Adrenal gland (tissue), 9 donors: ENCODE measurements at regions not wholly inside any gene's neighbourhood (a gene's known extent, or its start where the extent isn't known, plus 50 kb on each side); places are given as distances from the start of the nearest gene placed in this dataset.
"Not testable (repeated sequence)": the region's sequence is repeated elsewhere in the genome, so short reads cannot be mapped to it uniquely, and the experiment has no call there.

Experiments
- DNase-seq, 7 donors: peaks; one replicate each; pipeline ENCODE4 v3.0.0-alpha.2; 2019 to 2020
- H3K27ac ChIP-seq, 5 donors: fragments of 200-600 bp; sonication (generic) in 4 of 5; 1 replicate in 3 of 5; 2 replicates in 2 of 5; pipeline versions ENCODE4 v1.5.1 to v1.8.0; 2016 to 2020; ENCODE audit warnings: mild to moderate bottlenecking in 1 of 5
- H3K27me3 ChIP-seq: fragments of 200-600 bp; 2 replicates; pipeline ENCODE4 v1.8.0; 2021
- H3K36me3 ChIP-seq, 2 donors: fragments of 200-600 bp; replicated peaks in 1 of 2; 1 replicate in 1 of 2; 2 replicates in 1 of 2; pipeline versions ENCODE4 v1.5.1 to v1.8.0; 2018 to 2022
- H3K4me1 ChIP-seq, 2 donors: fragments of 200-600 bp; replicated peaks in 1 of 2; 1 replicate in 1 of 2; 2 replicates in 1 of 2; pipeline versions ENCODE4 v1.5.1 to v1.8.0; 2018 to 2021
- H3K4me3 ChIP-seq, 4 donors: fragments of 200-600 bp; sonication (generic) in 3 of 4; one replicate each; pipeline ENCODE4 v1.5.1; 2016 to 2018
- H3K9me3 ChIP-seq, 3 donors: fragments of 200-600 bp; sonication (generic) in 1 of 3; replicated peaks in 1 of 3; 1 replicate in 2 of 3; 2 replicates in 1 of 3; pipeline versions ENCODE4 v1.5.1 to v1.8.0; 2016 to 2021
- WGBS, 4 donors: extraction: QIAGEN DNeasy Blood & Tissue Kit in 2 of 4; methylation state at CpG; one replicate each; pipeline versions ENCODE4 v1.1.5 to v1.1.7; 2013 to 2017; 5-methylcytosine and 5-hydroxymethylcytosine counted together
- intact Hi-C, 2 donors: fragments of 100-400 bp; cut with DNase I; formaldehyde crosslinking; loops; one replicate each; pipeline versions ENCODE4 v1.14.1 to v1.15.0; 2022 to 2023
- TF ChIP-seq, protein P1 (sequence below), 6 experiments: fragments of 450-650 bp in 4 of 6; fragments of 200-600 bp in 2 of 6; sonication (generic) in 1 of 6; IDR thresholded peaks; 1 replicate in 5 of 6; 2 replicates in 1 of 6; pipeline versions ENCODE4 v1.5.1 to v1.8.0; 2016 to 2021; ENCODE audit warnings: antibody characterized with exemption in 6 of 6, mild to moderate bottlenecking in 2 of 6, moderate library complexity in 1 of 6
- donor health status: healthy with polysubstance abuse.
- donor health status: Bipolar disorder and iron deficiency.
- donor health status: DM: yes; HTN: yes; CAD: no.
- donor health status: DM: no; HTN: no; CAD: no.
- donor health status: DM: no; HTN: no; CAD: no.

DNA sequence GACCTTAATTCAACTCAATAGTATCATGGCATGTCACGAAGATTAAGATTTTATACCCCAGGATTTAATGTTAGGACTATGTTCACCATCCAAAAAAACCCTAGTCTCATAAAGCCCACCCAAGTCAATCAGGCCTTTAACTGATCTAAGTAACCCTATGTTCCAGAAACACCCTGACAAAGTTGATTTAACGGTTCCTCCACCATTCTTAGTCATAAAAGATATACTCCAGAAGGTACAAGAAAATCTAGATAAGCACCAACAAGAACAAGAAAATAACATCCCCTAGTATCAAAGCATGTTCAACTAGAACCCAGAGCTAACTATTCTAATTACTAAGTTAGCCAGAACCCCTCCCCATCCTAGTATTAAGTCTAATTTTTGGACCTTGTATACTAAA, 120.7 kb upstream of the DEFB108B start:
- H3K36me3 ChIP-seq, H3K27me3 ChIP-seq, H3K9me3 ChIP-seq, DNase-seq, H3K27ac ChIP-seq, H3K4me3 ChIP-seq, H3K4me1 ChIP-seq, intact Hi-C loops: not testable (repeated sequence)
- 86 to 98% (median 95%) methylated on average over 2 of the region's 2 CpGs for WGBS, 4 donors

DNA sequence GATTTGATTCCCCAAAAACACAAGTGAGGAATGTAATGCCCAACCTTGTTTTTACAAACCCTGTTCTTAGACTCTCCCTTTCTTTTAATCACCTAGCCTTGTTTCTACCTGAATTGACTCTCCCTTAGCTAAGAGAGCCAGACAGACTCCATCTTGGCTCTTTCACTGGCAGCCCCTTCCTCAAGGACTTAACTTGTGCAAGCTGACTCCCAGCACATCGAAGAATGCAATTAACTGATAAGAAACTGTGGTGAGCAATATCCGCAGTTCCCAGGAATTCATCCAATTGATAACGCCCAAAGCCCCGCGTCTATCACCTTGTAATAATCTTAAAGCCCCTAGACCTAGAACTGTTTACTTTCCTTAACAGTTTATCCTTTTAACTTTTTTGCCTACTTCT, 120.2 kb upstream of the DEFB108B start:
- intact Hi-C loops, H3K4me3 ChIP-seq, H3K4me1 ChIP-seq, H3K27me3 ChIP-seq, H3K9me3 ChIP-seq, H3K36me3 ChIP-seq, H3K27ac ChIP-seq, DNase-seq: not testable (repeated sequence)
- 44 to 71% (median 51%) methylated on average over 5 of the region's 5 CpGs for WGBS, 4 donors

GRCh38 chr11:71714510-71714909, 118.5 kb upstream of the DEFB108B start:
- H3K36me3 ChIP-seq, H3K4me1 ChIP-seq, intact Hi-C loops, H3K4me3 ChIP-seq, H3K9me3 ChIP-seq, H3K27ac ChIP-seq, H3K27me3 ChIP-seq, DNase-seq: not testable (repeated sequence)
- WGBS, 4 donors, result 82 to 97% (median 89%) methylated on average over 3 to 6 of the region's 6 CpGs

- DNase-seq, H3K9me3 ChIP-seq, H3K4me3 ChIP-seq, H3K4me1 ChIP-seq, H3K27me3 ChIP-seq, intact Hi-C loops, H3K27ac ChIP-seq, H3K36me3 ChIP-seq: not testable (repeated sequence)
- WGBS, 4 donors, result 80 to 95% (median 86%) methylated on average over 5 to 9 of the region's 11 CpGs
Measured at GRCh38 chr11:71721840-71722239, 111.2 kb upstream of the DEFB108B start.

DNA sequence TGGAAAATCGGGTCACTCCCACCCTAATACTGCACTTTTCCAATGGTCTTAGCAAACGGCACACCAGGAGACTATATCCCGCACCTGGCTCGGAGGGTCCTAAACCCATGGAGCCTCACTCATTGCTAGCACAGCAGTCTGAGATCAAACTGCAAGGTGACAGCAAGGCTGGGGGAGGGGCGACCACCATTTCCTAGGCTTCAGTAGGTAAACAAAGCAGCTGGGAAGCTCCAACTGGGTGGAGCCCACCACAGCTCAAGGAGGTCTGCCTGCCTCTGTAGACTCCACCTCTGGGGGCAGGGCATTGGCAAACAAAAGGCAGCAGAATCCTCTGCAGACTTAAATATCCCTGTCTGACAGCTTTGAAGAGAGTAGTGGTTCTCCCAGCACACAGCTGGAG, 109.0 kb upstream of the DEFB108B start:
- H3K4me3 ChIP-seq, H3K27ac ChIP-seq, DNase-seq, H3K4me1 ChIP-seq, H3K9me3 ChIP-seq, H3K36me3 ChIP-seq, intact Hi-C loops, H3K27me3 ChIP-seq: not testable (repeated sequence)
- WGBS, 4 donors, result 77 to 85% (median 78%) methylated on average over 5 of the region's 5 CpGs; no CpG with 5 or more reads in 1 of the 4 donors

- DNase-seq, H3K4me1 ChIP-seq, H3K36me3 ChIP-seq, H3K9me3 ChIP-seq, H3K4me3 ChIP-seq, H3K27ac ChIP-seq, intact Hi-C loops, H3K27me3 ChIP-seq: not testable (repeated sequence)
- 96 to 98% (median 96%) methylated on average over 4 to 8 of the region's 8 CpGs for WGBS, 4 donors
Measured at GRCh38 chr11:71730748-71731147, 102.3 kb upstream of the DEFB108B start.

DNA sequence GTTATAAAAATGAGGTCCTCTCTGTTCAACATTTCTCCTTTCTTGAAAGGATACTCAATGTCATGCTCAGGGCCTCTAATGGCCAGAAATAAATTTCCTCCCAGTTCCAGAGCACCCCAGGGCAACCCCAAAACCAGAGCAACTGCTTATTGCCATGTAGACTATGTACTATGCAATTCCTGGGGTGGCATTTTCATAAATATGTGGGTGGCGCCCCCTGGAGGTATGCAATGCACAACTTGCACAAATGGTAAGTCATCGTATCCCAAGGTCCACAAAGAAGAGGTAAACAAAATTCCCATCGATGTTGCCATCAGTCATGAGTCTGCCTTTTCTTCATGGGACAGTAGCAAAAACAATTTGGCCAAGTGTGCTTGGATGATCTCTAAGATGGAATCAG, 98.6 kb upstream of the DEFB108B start:
- peak in 4 of 7 donors; percentile 27 to 68 (median 38) for DNase-seq
- H3K9me3 ChIP-seq, intact Hi-C loops, H3K4me3 ChIP-seq, H3K27me3 ChIP-seq, H3K4me1 ChIP-seq, H3K36me3 ChIP-seq, H3K27ac ChIP-seq: not testable (repeated sequence)
- TF ChIP-seq, protein P1, sequence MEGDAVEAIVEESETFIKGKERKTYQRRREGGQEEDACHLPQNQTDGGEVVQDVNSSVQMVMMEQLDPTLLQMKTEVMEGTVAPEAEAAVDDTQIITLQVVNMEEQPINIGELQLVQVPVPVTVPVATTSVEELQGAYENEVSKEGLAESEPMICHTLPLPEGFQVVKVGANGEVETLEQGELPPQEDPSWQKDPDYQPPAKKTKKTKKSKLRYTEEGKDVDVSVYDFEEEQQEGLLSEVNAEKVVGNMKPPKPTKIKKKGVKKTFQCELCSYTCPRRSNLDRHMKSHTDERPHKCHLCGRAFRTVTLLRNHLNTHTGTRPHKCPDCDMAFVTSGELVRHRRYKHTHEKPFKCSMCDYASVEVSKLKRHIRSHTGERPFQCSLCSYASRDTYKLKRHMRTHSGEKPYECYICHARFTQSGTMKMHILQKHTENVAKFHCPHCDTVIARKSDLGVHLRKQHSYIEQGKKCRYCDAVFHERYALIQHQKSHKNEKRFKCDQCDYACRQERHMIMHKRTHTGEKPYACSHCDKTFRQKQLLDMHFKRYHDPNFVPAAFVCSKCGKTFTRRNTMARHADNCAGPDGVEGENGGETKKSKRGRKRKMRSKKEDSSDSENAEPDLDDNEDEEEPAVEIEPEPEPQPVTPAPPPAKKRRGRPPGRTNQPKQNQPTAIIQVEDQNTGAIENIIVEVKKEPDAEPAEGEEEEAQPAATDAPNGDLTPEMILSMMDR (IDR thresholded peaks at IDR 0.05), result peak in 5 of 6 experiments; percentile 24 to 43 (median 30)
- 0 to 14% (median 0%) methylated on average over 1 to 2 of the region's 3 CpGs; no CpG with 5 or more reads in 1 of the 4 donors for WGBS, 4 donors

- DNase-seq, H3K36me3 ChIP-seq, H3K4me1 ChIP-seq, intact Hi-C loops, H3K9me3 ChIP-seq, H3K4me3 ChIP-seq, H3K27me3 ChIP-seq, H3K27ac ChIP-seq: not testable (repeated sequence)
- 79 to 96% (median 90%) methylated on average over 4 of the region's 4 CpGs for WGBS, 4 donors
Measured at GRCh38 chr11:71738317-71738716, 94.7 kb upstream of the DEFB108B start.

DNA sequence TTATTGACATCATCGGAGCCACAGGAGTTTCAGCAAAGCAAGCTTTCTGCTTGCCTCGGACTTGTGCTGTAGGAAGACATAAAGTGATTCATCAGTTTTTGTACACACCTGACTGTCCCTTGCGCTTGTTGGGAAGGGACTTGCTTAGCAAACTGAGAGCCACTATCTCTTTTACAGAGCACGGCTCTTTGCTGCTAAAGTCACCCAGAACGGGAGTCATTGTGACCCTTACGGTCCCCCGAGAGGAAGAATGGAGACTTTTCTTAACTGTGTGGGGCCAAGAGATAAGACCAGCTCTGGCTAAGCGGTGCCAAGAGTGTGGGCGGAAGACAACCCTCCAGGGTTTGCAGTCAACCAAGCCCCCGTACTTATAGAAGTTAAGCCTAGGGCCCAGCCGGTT, 89.6 kb upstream of the DEFB108B start:
- H3K27me3 ChIP-seq, H3K4me3 ChIP-seq, H3K36me3 ChIP-seq, intact Hi-C loops, H3K9me3 ChIP-seq, DNase-seq, H3K4me1 ChIP-seq, H3K27ac ChIP-seq: not testable (repeated sequence)
- WGBS, 4 donors, result 45 to 66% (median 60%) methylated on average over 10 to 11 of the region's 11 CpGs

- 86 to 95% (median 91%) methylated on average over 11 of the region's 11 CpGs for WGBS, 4 donors
- H3K27me3 ChIP-seq, H3K4me1 ChIP-seq, H3K4me3 ChIP-seq, H3K36me3 ChIP-seq, intact Hi-C loops, DNase-seq, H3K9me3 ChIP-seq, H3K27ac ChIP-seq: not testable (repeated sequence)
Measured at GRCh38 chr11:71745656-71746055, 87.3 kb upstream of the DEFB108B start.
